ENCODE measurements at regions not wholly inside any gene's neighbourhood (a gene's known extent, or its start where the extent isn't known, plus 50 kb on each side); places are given as distances from the start of the nearest gene placed in this dataset.
A peak's percentile ranks its signal among the peaks of the same experiment; 100 is the strongest.

DNA sequence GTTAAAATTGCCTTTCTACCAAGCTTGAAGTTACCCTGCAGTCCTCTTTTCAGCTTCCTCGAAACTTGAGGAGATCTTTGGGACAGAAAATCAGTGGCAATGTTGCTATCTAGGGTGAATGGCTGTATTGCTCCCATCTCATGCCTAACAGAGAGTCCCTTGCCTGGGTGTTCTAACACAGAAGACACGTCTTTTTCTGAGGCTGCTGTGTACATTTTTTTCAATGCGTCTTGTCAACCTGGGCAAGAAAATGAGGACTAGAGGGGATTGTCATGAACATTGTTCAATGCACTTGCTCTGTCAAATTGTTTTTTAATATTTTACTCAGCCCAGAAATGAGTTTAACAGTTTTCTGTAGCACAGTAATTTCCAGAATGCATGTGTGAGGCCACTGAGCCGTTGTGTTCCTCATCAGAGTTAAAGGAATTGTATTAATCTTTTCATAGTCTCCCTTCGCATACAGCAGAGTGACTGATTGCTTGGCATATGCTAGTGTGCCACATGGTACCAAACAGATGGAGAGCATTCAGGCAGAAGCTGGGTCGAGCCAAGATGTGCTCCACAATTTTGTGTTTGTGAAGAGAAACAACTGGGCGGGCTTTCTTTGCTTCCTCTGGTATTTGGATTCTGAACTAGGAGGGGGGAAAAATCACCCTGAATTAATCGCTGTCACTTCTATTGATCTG is 86.0 kb downstream of the CASP12 start:
- Histone ChIP-seq H3K4me3 (replicated peaks in 1 of 4; ENCODE audit: control extremely low read depth in 1 of 4, insufficient read depth in 1 of 4, low read depth in 3 of 4, low read length in 4 of 4) (no peak overlapping the region), H3K27me3 (ENCODE audit: control insufficient read depth, insufficient read depth, low read length) (no peaks in the 10 kb centered on the region), H3K9me3 (ENCODE audit: control insufficient read depth, insufficient read depth, low read depth, low read length) (no peaks in the 10 kb centered on the region), H4K20me1 (ENCODE audit: control insufficient read depth, extremely low read depth, insufficient read depth, low read length) (no peaks in the 10 kb centered on the region), H3K4me1 (ENCODE audit: control insufficient read depth, extremely low read depth, insufficient read depth, low read length) (no peaks in the 10 kb centered on the region), H3K9ac (ENCODE audit: insufficient read depth, low read length) (no peak overlapping the region), H3K36me3 (ENCODE audit: control insufficient read depth, insufficient read depth, low read length) (no peaks in the 10 kb centered on the region), H2AFZ (ENCODE audit: low read length) (no peak overlapping the region), H3K27ac (ENCODE audit: insufficient read depth, low read length) (no peak overlapping the region), H3K79me2 (ENCODE audit: control insufficient read depth, insufficient read depth, low read length) (no peaks in the 10 kb centered on the region), H3K4me2 (ENCODE audit: extremely low read depth, insufficient read depth, low read length) (no peak overlapping the region)
- no peak for TF ChIP-seq EZH2 (IDR thresholded peaks at IDR 0.05; ENCODE audit: low read length, missing control alignments)
- TF ChIP-seq, protein P1, sequence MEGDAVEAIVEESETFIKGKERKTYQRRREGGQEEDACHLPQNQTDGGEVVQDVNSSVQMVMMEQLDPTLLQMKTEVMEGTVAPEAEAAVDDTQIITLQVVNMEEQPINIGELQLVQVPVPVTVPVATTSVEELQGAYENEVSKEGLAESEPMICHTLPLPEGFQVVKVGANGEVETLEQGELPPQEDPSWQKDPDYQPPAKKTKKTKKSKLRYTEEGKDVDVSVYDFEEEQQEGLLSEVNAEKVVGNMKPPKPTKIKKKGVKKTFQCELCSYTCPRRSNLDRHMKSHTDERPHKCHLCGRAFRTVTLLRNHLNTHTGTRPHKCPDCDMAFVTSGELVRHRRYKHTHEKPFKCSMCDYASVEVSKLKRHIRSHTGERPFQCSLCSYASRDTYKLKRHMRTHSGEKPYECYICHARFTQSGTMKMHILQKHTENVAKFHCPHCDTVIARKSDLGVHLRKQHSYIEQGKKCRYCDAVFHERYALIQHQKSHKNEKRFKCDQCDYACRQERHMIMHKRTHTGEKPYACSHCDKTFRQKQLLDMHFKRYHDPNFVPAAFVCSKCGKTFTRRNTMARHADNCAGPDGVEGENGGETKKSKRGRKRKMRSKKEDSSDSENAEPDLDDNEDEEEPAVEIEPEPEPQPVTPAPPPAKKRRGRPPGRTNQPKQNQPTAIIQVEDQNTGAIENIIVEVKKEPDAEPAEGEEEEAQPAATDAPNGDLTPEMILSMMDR (conservative IDR thresholded peaks at IDR 0.05 in 1 of 2, IDR thresholded peaks at IDR 0.05 in 1 of 2; ENCODE audit: low read depth in 1 of 2, low read length in 2 of 2) = no peak
- no peak for DNase-seq (ENCODE audit: low read depth in 2 of 2)

DNA sequence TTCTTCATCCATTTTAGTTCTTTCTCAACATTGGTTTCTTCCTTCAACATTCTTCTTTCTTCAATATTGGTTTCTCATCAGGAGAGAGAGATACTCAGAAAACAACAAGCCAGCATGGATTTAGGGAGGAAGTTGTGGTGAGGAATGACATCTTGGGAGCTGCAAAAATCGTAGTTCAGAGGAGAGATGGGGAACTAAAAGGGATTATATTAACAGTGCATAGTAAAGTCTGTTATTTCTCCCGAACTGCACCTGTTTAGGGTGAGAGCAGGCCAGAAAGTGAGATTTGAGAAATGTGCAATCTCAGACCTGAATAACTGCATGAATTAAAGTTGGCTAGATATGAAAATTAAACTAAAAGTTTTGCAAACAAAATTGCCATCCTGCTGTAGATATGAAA is 94.5 kb downstream of the CASP12 start:
- Histone ChIP-seq H3K9ac (ENCODE audit: insufficient read depth, low read length) (no peak overlapping the region), H3K27me3 (ENCODE audit: control insufficient read depth, insufficient read depth, low read length) (no peaks in the 10 kb centered on the region), H3K79me2 (ENCODE audit: control insufficient read depth, insufficient read depth, low read length) (no peaks in the 10 kb centered on the region), H3K4me1 (ENCODE audit: control insufficient read depth, extremely low read depth, insufficient read depth, low read length) (no peaks in the 10 kb centered on the region), H3K9me3 (ENCODE audit: control insufficient read depth, insufficient read depth, low read depth, low read length) (no peaks in the 10 kb centered on the region), H2AFZ (ENCODE audit: low read length) (no peak overlapping the region), H4K20me1 (ENCODE audit: control insufficient read depth, extremely low read depth, insufficient read depth, low read length) (no peaks in the 10 kb centered on the region), H3K27ac (ENCODE audit: insufficient read depth, low read length) (no peak overlapping the region), H3K4me3 (replicated peaks in 1 of 4; ENCODE audit: control extremely low read depth in 1 of 4, insufficient read depth in 1 of 4, low read depth in 3 of 4, low read length in 4 of 4) (no peak overlapping the region), H3K36me3 (ENCODE audit: control insufficient read depth, insufficient read depth, low read length) (no peaks in the 10 kb centered on the region), H3K4me2 (ENCODE audit: extremely low read depth, insufficient read depth, low read length) (no peak overlapping the region)
- DNase-seq (ENCODE audit: low read depth in 2 of 2) = no peak
- TF ChIP-seq, protein P1 (conservative IDR thresholded peaks at IDR 0.05 in 1 of 2, IDR thresholded peaks at IDR 0.05 in 1 of 2; ENCODE audit: low read depth in 1 of 2, low read length in 2 of 2) = no peak
- no peak for TF ChIP-seq EZH2 (IDR thresholded peaks at IDR 0.05; ENCODE audit: low read length, missing control alignments)

DNA sequence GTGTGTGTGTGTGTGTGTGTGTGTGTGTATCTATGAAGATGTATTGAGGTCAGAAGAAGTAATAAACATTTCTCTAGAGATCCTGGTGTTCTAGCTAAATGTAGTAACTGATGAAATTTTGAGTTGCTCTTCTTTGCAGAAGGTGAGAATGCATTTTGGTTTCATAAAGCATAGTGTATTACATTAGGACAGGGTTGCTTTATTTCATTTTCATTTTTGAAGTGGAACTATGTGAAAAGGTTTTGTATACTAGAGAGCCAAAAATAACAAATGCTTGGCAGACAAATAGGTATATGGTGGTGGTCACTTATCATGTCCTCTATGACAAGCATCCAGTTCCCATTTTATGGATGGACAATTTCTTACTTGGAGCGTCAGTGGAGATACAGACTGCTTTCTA is 99.0 kb downstream of the CASP12 start:
- peak overlapping the region; percentile 43 for H2AFZ ChIP-seq (ENCODE audit: low read length)

More for the DNA sequence above, 99.0 kb downstream of the CASP12 start:
- Histone ChIP-seq H3K4me2 (ENCODE audit: extremely low read depth, insufficient read depth, low read length) (no peak overlapping the region), H3K9ac (ENCODE audit: insufficient read depth, low read length) (no peak overlapping the region), H3K9me3 (ENCODE audit: control insufficient read depth, insufficient read depth, low read depth, low read length) (no peaks in the 10 kb centered on the region), H3K36me3 (ENCODE audit: control insufficient read depth, insufficient read depth, low read length) (no peaks in the 10 kb centered on the region), H3K27me3 (ENCODE audit: control insufficient read depth, insufficient read depth, low read length) (no peaks in the 10 kb centered on the region), H4K20me1 (ENCODE audit: control insufficient read depth, extremely low read depth, insufficient read depth, low read length) (no peaks in the 10 kb centered on the region), H3K4me1 (ENCODE audit: control insufficient read depth, extremely low read depth, insufficient read depth, low read length) (no peaks in the 10 kb centered on the region), H3K27ac (ENCODE audit: insufficient read depth, low read length) (no peak overlapping the region), H3K4me3 (replicated peaks in 1 of 4; ENCODE audit: control extremely low read depth in 1 of 4, insufficient read depth in 1 of 4, low read depth in 3 of 4, low read length in 4 of 4) (peak overlapping the region in 1 of 4 experiments; percentile 39), H3K79me2 (ENCODE audit: control insufficient read depth, insufficient read depth, low read length) (no peaks in the 10 kb centered on the region)
- TF ChIP-seq EZH2 (IDR thresholded peaks at IDR 0.05; ENCODE audit: low read length, missing control alignments) = no peak
- TF ChIP-seq, protein P1 (conservative IDR thresholded peaks at IDR 0.05 in 1 of 2, IDR thresholded peaks at IDR 0.05 in 1 of 2; ENCODE audit: low read depth in 1 of 2, low read length in 2 of 2) = no peak
- DNase-seq (ENCODE audit: low read depth in 2 of 2) = no peak
